LNCAP (cell line): ENCODE measurements at regions not wholly inside any gene's neighbourhood (a gene's known extent, or its start where the extent isn't known, plus 50 kb on each side); places are given as distances from the start of the nearest gene placed in this dataset.

ENCODE experiments used
- TF ChIP-seq, protein P1 (sequence below): fragments of 450-650 bp; IDR thresholded peaks from 2 replicates; pipeline ENCODE4 v1.5.1; 2017; ENCODE audit warnings: mild to moderate bottlenecking

- TF ChIP-seq, protein P1, sequence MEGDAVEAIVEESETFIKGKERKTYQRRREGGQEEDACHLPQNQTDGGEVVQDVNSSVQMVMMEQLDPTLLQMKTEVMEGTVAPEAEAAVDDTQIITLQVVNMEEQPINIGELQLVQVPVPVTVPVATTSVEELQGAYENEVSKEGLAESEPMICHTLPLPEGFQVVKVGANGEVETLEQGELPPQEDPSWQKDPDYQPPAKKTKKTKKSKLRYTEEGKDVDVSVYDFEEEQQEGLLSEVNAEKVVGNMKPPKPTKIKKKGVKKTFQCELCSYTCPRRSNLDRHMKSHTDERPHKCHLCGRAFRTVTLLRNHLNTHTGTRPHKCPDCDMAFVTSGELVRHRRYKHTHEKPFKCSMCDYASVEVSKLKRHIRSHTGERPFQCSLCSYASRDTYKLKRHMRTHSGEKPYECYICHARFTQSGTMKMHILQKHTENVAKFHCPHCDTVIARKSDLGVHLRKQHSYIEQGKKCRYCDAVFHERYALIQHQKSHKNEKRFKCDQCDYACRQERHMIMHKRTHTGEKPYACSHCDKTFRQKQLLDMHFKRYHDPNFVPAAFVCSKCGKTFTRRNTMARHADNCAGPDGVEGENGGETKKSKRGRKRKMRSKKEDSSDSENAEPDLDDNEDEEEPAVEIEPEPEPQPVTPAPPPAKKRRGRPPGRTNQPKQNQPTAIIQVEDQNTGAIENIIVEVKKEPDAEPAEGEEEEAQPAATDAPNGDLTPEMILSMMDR = no peak
Observed at GRCh38 chr1:104195395-104195794, 445.7 kb downstream of the AMY1C start.

- TF ChIP-seq, protein P1 = no peak
Observed at GRCh38 chr1:104196136-104196535, 446.4 kb downstream of the AMY1C start.

DNA sequence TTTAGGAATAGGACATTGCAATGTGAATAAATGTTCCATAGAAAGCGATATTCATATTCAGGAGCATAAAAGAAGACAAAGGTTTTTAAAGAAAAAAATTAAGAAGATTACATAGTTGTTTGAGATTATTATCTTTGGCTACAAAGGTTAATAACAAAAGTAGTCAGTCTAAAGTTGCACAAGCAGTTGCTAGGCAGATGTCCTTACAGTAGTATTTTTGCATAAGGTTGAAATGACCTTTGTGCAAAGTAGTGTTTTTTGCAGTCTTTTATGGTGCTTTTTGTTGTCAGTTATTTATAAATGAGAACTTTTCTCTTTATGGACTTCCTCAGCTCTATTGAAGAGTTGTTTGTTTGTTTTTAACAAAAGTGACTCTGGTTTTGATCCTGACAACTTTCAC lies 447.8 kb downstream of the AMY1C start:
- TF ChIP-seq, protein P1 = no peak

DNA sequence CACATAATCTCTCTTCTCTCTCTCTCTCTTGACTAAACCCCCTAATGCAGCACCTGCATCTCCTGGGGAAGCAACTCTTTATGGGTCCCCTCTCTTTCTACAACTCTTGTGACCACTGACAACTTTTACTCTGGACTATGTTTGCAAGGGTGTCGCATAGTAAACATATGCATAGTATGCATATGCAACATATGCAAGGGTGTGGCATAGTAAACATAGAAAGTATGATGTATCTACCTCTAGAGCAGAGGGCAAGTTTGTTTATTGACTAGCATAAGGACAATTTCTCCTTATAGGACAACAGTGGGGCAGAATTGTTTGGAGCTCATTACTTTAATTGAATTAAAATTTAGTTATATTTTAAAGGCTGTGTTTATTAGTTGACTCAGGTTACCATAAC lies 462.5 kb downstream of the AMY1C start:
- TF ChIP-seq, protein P1 = no peak

DNA sequence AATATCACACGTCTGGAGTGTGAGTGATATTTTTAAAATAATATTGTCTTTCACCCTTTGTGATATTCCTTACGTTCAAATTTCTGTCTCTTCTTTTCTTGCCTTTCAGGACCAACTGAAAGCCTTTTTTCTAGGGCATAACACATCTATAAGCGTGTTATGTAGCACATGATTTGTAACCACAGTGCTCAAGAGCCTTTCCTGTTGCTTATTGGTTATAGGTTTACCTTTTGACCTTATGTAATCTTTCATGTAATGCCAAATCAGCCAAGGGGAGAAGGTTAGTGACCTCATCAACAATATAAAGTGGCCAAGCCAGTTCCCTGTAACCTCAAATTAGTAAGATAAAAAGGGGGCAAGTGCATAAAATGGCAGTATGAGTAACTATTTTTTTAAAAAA lies 480.2 kb downstream of the AMY1C start:
- TF ChIP-seq, protein P1 = no peak

DNA sequence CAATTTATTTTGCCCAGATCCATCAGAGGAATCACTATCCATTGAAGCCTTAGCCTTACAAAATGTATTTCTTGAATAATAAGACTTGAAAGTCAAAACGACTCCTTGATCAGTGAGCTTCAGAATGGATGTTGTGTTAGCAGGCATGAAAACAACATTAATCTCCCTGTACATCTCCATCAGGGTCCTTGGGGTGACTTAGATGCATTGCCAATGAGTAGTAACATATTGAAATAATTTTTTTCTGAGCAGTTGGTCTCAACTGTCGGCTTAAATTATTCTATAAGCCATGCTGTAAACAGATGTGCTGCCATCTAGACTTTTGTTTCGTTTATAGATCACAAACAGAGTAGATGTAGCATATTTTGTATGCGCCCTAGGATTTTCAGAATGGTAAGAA lies 482.0 kb downstream of the AMY1C start:
- TF ChIP-seq, protein P1 = no peak

- TF ChIP-seq, protein P1 = no peak
Observed at GRCh38 chr1:104235141-104235540, 485.4 kb downstream of the AMY1C start.

GRCh38 chr1:104238991-104239390 lies 489.3 kb downstream of the AMY1C start:
- TF ChIP-seq, protein P1 = no peak
